HEK293 (cell line): ENCODE measurements at regions not wholly inside any gene's neighbourhood (a gene's known extent, or its start where the extent isn't known, plus 50 kb on each side); places are given as distances from the start of the nearest gene placed in this dataset.

ENCODE experiments used
- CTCF ChIA-PET: fragments of 350-600 bp; formaldehyde crosslinking; extraction: SDS; loops from one replicate; lab custom pipeline; 2021; ENCODE audit warnings: antibody characterized with exemption; lab: Yijun Ruan, JAX
- POLR2A ChIA-PET: fragments of 300-600 bp; formaldehyde crosslinking; extraction: SDS; loops from one replicate; lab custom pipeline; 2020; ENCODE audit warnings: antibody characterized with exemption, inconsistent platforms; lab: Yijun Ruan, JAX
- H3K27ac ChIP-seq: fragments of 200-500 bp; sonication (Bioruptor generic); 2 replicates; pipeline ENCODE4 v1.5.1; 2014; ENCODE audit warnings: low read depth, low read length, control low read depth, inconsistent platforms; ENCODE audit errors: extremely low read depth
- H3K36me3 ChIP-seq, 2 experiments: fragments of 200-500 bp in 1 of 2; sonication (Bioruptor generic) in 1 of 2; 1 replicate in 1 of 2; 2 replicates in 1 of 2; pipeline ENCODE4 v1.5.1; 2014 to 2017; ENCODE audit warnings: inconsistent platforms in 2 of 2, low read length in 2 of 2; ENCODE audit not compliant: control insufficient read depth in 2 of 2, insufficient read depth in 1 of 2
- H3K4me1 ChIP-seq: fragments of 200-500 bp; sonication (Bioruptor generic); 2 replicates; pipeline ENCODE4 v1.5.1; 2014; ENCODE audit warnings: mild to moderate bottlenecking, low read length, inconsistent platforms; ENCODE audit not compliant: control insufficient read depth, insufficient read depth
- H3K4me3 ChIP-seq: 2 replicates; pipeline ENCODE4 v1.5.1; 2011; ENCODE audit warnings: low read depth, mild to moderate bottlenecking, control low read depth, low read length, moderate library complexity
- H3K9me3 ChIP-seq: fragments of 200-500 bp; sonication (Bioruptor generic); 2 replicates; pipeline ENCODE4 v1.5.1; 2014; ENCODE audit warnings: low read depth, low read length, inconsistent platforms; ENCODE audit not compliant: control insufficient read depth, insufficient read depth
- BCL11A ChIP-seq: fragments of 450-650 bp; formaldehyde crosslinking; IDR thresholded peaks from 2 replicates; pipeline ENCODE4 v1.5.1; 2016; ENCODE audit warnings: low read depth, missing biosample characterization, missing genetic modification characterization
- BCL11B ChIP-seq: fragments of 450-650 bp; formaldehyde crosslinking; IDR thresholded peaks from 2 replicates; pipeline ENCODE4 v1.5.1; 2016; ENCODE audit warnings: low read depth, missing biosample characterization, missing genetic modification characterization
- GLI4 ChIP-seq: fragments of 450-650 bp; formaldehyde crosslinking; IDR thresholded peaks from 2 replicates; pipeline ENCODE4 v1.5.1; 2016; ENCODE audit warnings: missing biosample characterization, missing genetic modification characterization
- PATZ1 ChIP-seq: fragments of 450-650 bp; formaldehyde crosslinking; IDR thresholded peaks from 2 replicates; pipeline ENCODE4 v1.5.1; 2016; ENCODE audit warnings: missing biosample characterization, missing genetic modification characterization
- PRDM1 ChIP-seq: fragments of 450-650 bp; formaldehyde crosslinking; IDR thresholded peaks from 2 replicates; pipeline ENCODE4; 2016; ENCODE audit warnings: missing biosample characterization, missing genetic modification characterization
- SP2 ChIP-seq: fragments of 450-650 bp; formaldehyde crosslinking; IDR thresholded peaks from 2 replicates; pipeline ENCODE4 v1.5.1; 2016; ENCODE audit warnings: missing biosample characterization, missing genetic modification characterization
- SP7 ChIP-seq: fragments of 450-650 bp; formaldehyde crosslinking; IDR thresholded peaks from 2 replicates; pipeline ENCODE4 v1.5.1; 2016; ENCODE audit warnings: missing biosample characterization, missing genetic modification characterization
- TSHZ1 ChIP-seq: fragments of 450-650 bp; formaldehyde crosslinking; IDR thresholded peaks from 2 replicates; pipeline ENCODE4 v1.5.1; 2016; ENCODE audit warnings: missing biosample characterization, missing genetic modification characterization, borderline replicate concordance
- ZEB2 ChIP-seq: fragments of 450-650 bp; formaldehyde crosslinking; IDR thresholded peaks from 2 replicates; pipeline ENCODE4 v1.5.1; 2016; ENCODE audit warnings: missing biosample characterization, missing genetic modification characterization
- ZFP3 ChIP-seq: fragments of 450-650 bp; formaldehyde crosslinking; IDR thresholded peaks from 2 replicates; pipeline ENCODE4 v1.5.1; 2016; ENCODE audit warnings: low read depth, missing biosample characterization, missing genetic modification characterization
- ZNF112 ChIP-seq: fragments of 450-650 bp; formaldehyde crosslinking; IDR thresholded peaks from 2 replicates; pipeline ENCODE4 v1.5.0; 2017; ENCODE audit warnings: missing biosample characterization, missing genetic modification characterization
- ZNF157 ChIP-seq: fragments of 450-650 bp; formaldehyde crosslinking; IDR thresholded peaks from 2 replicates; pipeline ENCODE4 v1.5.1; 2016; ENCODE audit warnings: missing biosample characterization, missing genetic modification characterization
- ZNF211 ChIP-seq: fragments of 450-650 bp; formaldehyde crosslinking; IDR thresholded peaks from 2 replicates; pipeline ENCODE4 v1.5.1; 2016; ENCODE audit warnings: low read depth, missing biosample characterization, missing genetic modification characterization
- ZNF24 ChIP-seq: fragments of 450-650 bp; formaldehyde crosslinking; IDR thresholded peaks from 2 replicates; pipeline ENCODE4 v1.5.1; 2016; ENCODE audit warnings: missing biosample characterization, missing genetic modification characterization
- ZNF302 ChIP-seq: fragments of 450-650 bp; formaldehyde crosslinking; IDR thresholded peaks from 2 replicates; pipeline ENCODE4 v1.5.1; 2016; ENCODE audit warnings: missing biosample characterization, missing genetic modification characterization, low read depth
- ZNF324 ChIP-seq: fragments of 450-650 bp; formaldehyde crosslinking; IDR thresholded peaks from 2 replicates; pipeline ENCODE4 v1.5.1; 2016; ENCODE audit warnings: missing biosample characterization, missing genetic modification characterization
- ZNF335 ChIP-seq: fragments of 450-650 bp; formaldehyde crosslinking; conservative IDR thresholded peaks from 2 replicates; pipeline ENCODE4 v1.5.1; 2016; ENCODE audit warnings: missing biosample characterization, missing genetic modification characterization
- ZNF341 ChIP-seq: fragments of 450-650 bp; formaldehyde crosslinking; IDR thresholded peaks from 2 replicates; pipeline ENCODE4; 2016; ENCODE audit warnings: low read depth, missing biosample characterization, missing genetic modification characterization
- ZNF548 ChIP-seq: fragments of 450-650 bp; formaldehyde crosslinking; IDR thresholded peaks from 2 replicates; pipeline ENCODE4 v1.5.1; 2016; ENCODE audit warnings: missing biosample characterization, missing genetic modification characterization
- ZNF585B ChIP-seq: fragments of 450-650 bp; formaldehyde crosslinking; IDR thresholded peaks from 2 replicates; pipeline ENCODE4 v1.5.1; 2016; ENCODE audit warnings: missing biosample characterization, missing genetic modification characterization
- ZNF639 ChIP-seq: fragments of 450-650 bp; formaldehyde crosslinking; IDR thresholded peaks from 2 replicates; pipeline ENCODE4 v1.5.1; 2016; ENCODE audit warnings: missing biosample characterization, missing genetic modification characterization
- TF ChIP-seq, protein P1 (sequence below): fragments of 450-650 bp; formaldehyde crosslinking; IDR thresholded peaks from 2 replicates; pipeline ENCODE4 v1.5.1; 2016; ENCODE audit warnings: missing biosample characterization, missing genetic modification characterization
- TF ChIP-seq, protein P2 (sequence below): fragments of 450-650 bp; formaldehyde crosslinking; IDR thresholded peaks from 2 replicates; pipeline ENCODE4 v1.5.1; 2016; ENCODE audit warnings: missing biosample characterization, missing genetic modification characterization

- TF ChIP-seq ZNF639 (tag by site-specific recombination) (no peak), ZNF324 (tag by site-specific recombination) (no peak), ZNF157 (no peak), PRDM1 (tag by site-specific recombination) (no peak), BCL11B (tag by site-specific recombination) (no peak)
- TF ChIP-seq, protein P1, sequence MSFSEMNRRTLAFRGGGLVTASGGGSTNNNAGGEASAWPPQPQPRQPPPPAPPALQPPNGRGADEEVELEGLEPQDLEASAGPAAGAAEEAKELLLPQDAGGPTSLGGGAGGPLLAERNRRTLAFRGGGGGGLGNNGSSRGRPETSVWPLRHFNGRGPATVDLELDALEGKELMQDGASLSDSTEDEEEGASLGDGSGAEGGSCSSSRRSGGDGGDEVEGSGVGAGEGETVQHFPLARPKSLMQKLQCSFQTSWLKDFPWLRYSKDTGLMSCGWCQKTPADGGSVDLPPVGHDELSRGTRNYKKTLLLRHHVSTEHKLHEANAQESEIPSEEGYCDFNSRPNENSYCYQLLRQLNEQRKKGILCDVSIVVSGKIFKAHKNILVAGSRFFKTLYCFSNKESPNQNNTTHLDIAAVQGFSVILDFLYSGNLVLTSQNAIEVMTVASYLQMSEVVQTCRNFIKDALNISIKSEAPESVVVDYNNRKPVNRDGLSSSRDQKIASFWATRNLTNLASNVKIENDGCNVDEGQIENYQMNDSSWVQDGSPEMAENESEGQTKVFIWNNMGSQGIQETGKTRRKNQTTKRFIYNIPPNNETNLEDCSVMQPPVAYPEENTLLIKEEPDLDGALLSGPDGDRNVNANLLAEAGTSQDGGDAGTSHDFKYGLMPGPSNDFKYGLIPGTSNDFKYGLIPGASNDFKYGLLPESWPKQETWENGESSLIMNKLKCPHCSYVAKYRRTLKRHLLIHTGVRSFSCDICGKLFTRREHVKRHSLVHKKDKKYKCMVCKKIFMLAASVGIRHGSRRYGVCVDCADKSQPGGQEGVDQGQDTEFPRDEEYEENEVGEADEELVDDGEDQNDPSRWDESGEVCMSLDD (tag by site-specific recombination) = no peak
Observed at GRCh38 chr3:1469248-1469647, 376.4 kb downstream of the CNTN6 start (continued).

- Histone ChIP-seq H3K36me3 (no peaks in the 10 kb centered on the region), H3K27ac (no peak overlapping the region), H3K4me3 (no peak overlapping the region), H3K9me3 (no peaks in the 10 kb centered on the region), H3K4me1 (no peaks in the 10 kb centered on the region)
- POLR2A ChIA-PET = no interaction called here
- TF ChIP-seq ZNF211 (tag by site-specific recombination) (no peak), ZNF112 (tag by site-specific recombination) (no peak), ZNF341 (tag by site-specific recombination) (no peak), ZNF302 (tag by site-specific recombination) (no peak), SP7 (no peak), BCL11A (tag by site-specific recombination) (no peak), PATZ1 (tag by site-specific recombination) (no peak), ZEB2 (tag by site-specific recombination) (no peak), ZNF585B (no peak), ZFP3 (no peak), GLI4 (no peak), ZNF548 (tag by site-specific recombination) (no peak), ZNF335 (tag by site-specific recombination) (no peak), SP2 (tag by site-specific recombination) (no peak), TSHZ1 (no peak), ZNF24 (tag by site-specific recombination) (no peak), ZNF324 (tag by site-specific recombination) (no peak)
- TF ChIP-seq, protein P2, sequence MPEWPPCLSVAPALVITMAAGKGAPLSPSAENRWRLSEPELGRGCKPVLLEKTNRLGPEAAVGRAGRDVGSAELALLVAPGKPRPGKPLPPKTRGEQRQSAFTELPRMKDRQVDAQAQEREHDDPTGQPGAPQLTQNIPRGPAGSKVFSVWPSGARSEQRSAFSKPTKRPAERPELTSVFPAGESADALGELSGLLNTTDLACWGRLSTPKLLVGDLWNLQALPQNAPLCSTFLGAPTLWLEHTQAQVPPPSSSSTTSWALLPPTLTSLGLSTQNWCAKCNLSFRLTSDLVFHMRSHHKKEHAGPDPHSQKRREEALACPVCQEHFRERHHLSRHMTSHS (tag by site-specific recombination) = no peak
- CTCF ChIA-PET = no interaction called here
Observed at GRCh38 chr3:1469687-1470086, 376.9 kb downstream of the CNTN6 start.
